SK-N-SH (cell line): ENCODE measurements at regions not wholly inside any gene's neighbourhood (a gene's known extent, or its start where the extent isn't known, plus 50 kb on each side); places are given as distances from the start of the nearest gene placed in this dataset.

Experiments
- CTCF ChIA-PET: fragments of 300-600, 350-600 bp; formaldehyde crosslinking; extraction: SDS; loops from one replicate; lab custom pipeline; 2021; lab: Yijun Ruan, JAX
- POLR2A ChIA-PET: fragments of 350-600 bp; sonication (Branson Sonifier 250); formaldehyde crosslinking; extraction: SDS; loops from one replicate; lab custom pipeline; 2020; ENCODE audit warnings: antibody characterized with exemption, inconsistent platforms; lab: Yijun Ruan, JAX
- DNase-seq: peaks from one replicate; pipeline ENCODE4 v3.0.0; 2012
- H2AFZ ChIP-seq: fragments of 200-600 bp; sonication (generic); 2 replicates; pipeline ENCODE4 v1.8.1; 2016; ENCODE audit warnings: antibody characterized with exemption, mild to moderate bottlenecking, low read depth
- H3F3A ChIP-seq: fragments of 200-600 bp; sonication (generic); replicated peaks from 2 replicates; pipeline ENCODE3; 2016; ENCODE audit warnings: antibody characterized with exemption, mild to moderate bottlenecking; ENCODE audit not compliant: insufficient read depth
- H3K27ac ChIP-seq, 2 experiments: fragments of 200-500 bp in 1 of 2; fragments of 200-600 bp in 1 of 2; sonication (Bioruptor generic) in 1 of 2; sonication (generic), shearing (Covaris generic) in 1 of 2; 2 replicates each; pipeline versions ENCODE4 v1.5.1 to v1.6.1; 2014 to 2016; ENCODE audit warnings: low read depth in 2 of 2, inconsistent platforms in 1 of 2, low read length in 1 of 2, mild to moderate bottlenecking in 1 of 2, mixed read lengths in 1 of 2
- H3K27me3 ChIP-seq: fragments of 200-600 bp; sonication (generic), shearing (Covaris generic); 2 replicates; pipeline ENCODE4 v1.6.1; 2016; ENCODE audit warnings: mixed run types; ENCODE audit not compliant: insufficient read depth
- H3K36me3 ChIP-seq, 2 experiments: fragments of 200-500 bp in 1 of 2; fragments of 200-600 bp in 1 of 2; sonication (Bioruptor generic) in 1 of 2; sonication (generic) in 1 of 2; replicated peaks in 1 of 2; 2 replicates each; pipeline versions ENCODE3 to v1.5.1; 2014 to 2016; ENCODE audit warnings: low read length in 1 of 2, mild to moderate bottlenecking in 1 of 2; ENCODE audit not compliant: insufficient read depth in 2 of 2, control insufficient read depth in 1 of 2
- H3K4me1 ChIP-seq, 2 experiments: fragments of 200-500 bp in 1 of 2; fragments of 200-600 bp in 1 of 2; sonication (Bioruptor generic) in 1 of 2; sonication (generic), shearing (Covaris generic) in 1 of 2; 2 replicates each; pipeline versions ENCODE4 v1.5.1 to v1.6.1; 2014 to 2016; ENCODE audit warnings: low read depth in 1 of 2, low read length in 1 of 2, mixed run types in 1 of 2; ENCODE audit not compliant: insufficient read depth in 2 of 2, control insufficient read depth in 1 of 2
- H3K4me2 ChIP-seq: fragments of 200-600 bp; sonication (generic), shearing (Covaris generic); 2 replicates; pipeline ENCODE4 v1.6.1; 2017; ENCODE audit warnings: mixed run types
- H3K4me3 ChIP-seq, 2 experiments: fragments of 200-500 bp in 1 of 2; fragments of 200-600 bp in 1 of 2; sonication (Bioruptor generic) in 1 of 2; sonication (generic), shearing (Covaris generic) in 1 of 2; 2 replicates each; pipeline versions ENCODE4 v1.5.1 to v1.8.1; 2014 to 2016; ENCODE audit warnings: low read depth in 2 of 2, inconsistent platforms in 1 of 2, low read length in 1 of 2, mild to moderate bottlenecking in 1 of 2, mixed read lengths in 1 of 2, moderate library complexity in 1 of 2
- H3K79me2 ChIP-seq: fragments of 200-600 bp; sonication (generic); 2 replicates; pipeline ENCODE4 v1.8.1; 2017; ENCODE audit warnings: mild to moderate bottlenecking; ENCODE audit not compliant: insufficient read depth
- H3K9ac ChIP-seq: fragments of 200-600 bp; sonication (generic); 2 replicates; pipeline ENCODE4 v1.6.1; 2017; ENCODE audit warnings: mixed run types
- H3K9me2 ChIP-seq: fragments of 200-600 bp; sonication (generic); 2 replicates; pipeline ENCODE4 v1.6.1; 2017; ENCODE audit warnings: mixed run types
- H3K9me3 ChIP-seq: fragments of 200-600 bp; sonication (generic); 2 replicates; pipeline ENCODE4 v1.6.1; 2017; ENCODE audit warnings: mixed run types, mild to moderate bottlenecking, moderate library complexity
- H4K20me1 ChIP-seq: fragments of 200-600 bp; sonication (generic); 2 replicates; pipeline ENCODE4 v1.6.1; 2017; ENCODE audit warnings: mild to moderate bottlenecking, mixed run types; ENCODE audit not compliant: insufficient read depth
- ELF1 ChIP-seq: IDR thresholded peaks from 2 replicates; pipeline ENCODE4 v1.4.0; 2012
- EZH2phosphoT487 ChIP-seq: fragments of 200-600 bp; sonication (generic); IDR thresholded peaks from 2 replicates; pipeline ENCODE4 v1.6.1; 2017; ENCODE audit warnings: low read depth, mixed run types, mild to moderate bottlenecking, antibody characterized with exemption, moderate library complexity, borderline replicate concordance
- FOXM1 ChIP-seq: IDR thresholded peaks from 2 replicates; pipeline ENCODE4 v1.4.0; 2012; ENCODE audit warnings: low read depth, mild to moderate bottlenecking
- JUND ChIP-seq: IDR thresholded peaks from 2 replicates; pipeline ENCODE4 v1.4.0; 2012
- MXI1 ChIP-seq: IDR thresholded peaks from 2 replicates; pipeline ENCODE4 v1.6.1; 2012; ENCODE audit warnings: mild to moderate bottlenecking, low read depth, low read length, improper control_type of control experiment
- NFIC ChIP-seq: IDR thresholded peaks from 2 replicates; pipeline ENCODE4 v1.4.0; 2012; ENCODE audit warnings: borderline replicate concordance
- RAD21 ChIP-seq: IDR thresholded peaks from 2 replicates; pipeline ENCODE4 v1.6.1; 2012; ENCODE audit warnings: mild to moderate bottlenecking, low read length
- REST ChIP-seq: IDR thresholded peaks from 2 replicates; pipeline ENCODE4 v1.6.1; 2012; ENCODE audit warnings: mild to moderate bottlenecking, low read depth, low read length, moderate library complexity
- RXRA ChIP-seq: IDR thresholded peaks from 2 replicates; pipeline ENCODE4 v1.4.0; 2012; ENCODE audit warnings: low read depth, mild to moderate bottlenecking, borderline replicate concordance
- SIN3A ChIP-seq: IDR thresholded peaks from 2 replicates; pipeline ENCODE4 v1.6.1; 2012; ENCODE audit warnings: low read depth, mild to moderate bottlenecking, low read length, moderate library complexity, borderline replicate concordance
- ZBTB33 ChIP-seq: IDR thresholded peaks from 2 replicates; pipeline ENCODE4 v1.4.0; 2012; ENCODE audit warnings: low read depth, borderline replicate concordance
- WGBS: methylation state at CpG from one replicate; pipeline ENCODE4 v1.1.6; 2017; ENCODE audit warnings: low lambda C conversion rate; 5-methylcytosine and 5-hydroxymethylcytosine counted together
- TF ChIP-seq, protein P1 (sequence below): IDR thresholded peaks from 2 replicates; pipeline ENCODE4 v1.4.0; 2012; ENCODE audit warnings: low read depth, borderline replicate concordance

- 10% methylated on average over 2 of the region's 2 CpGs for WGBS
- Histone ChIP-seq H3K4me3 (no peak overlapping the region), H4K20me1 (no peaks in the 10 kb centered on the region), H3K9ac (no peak overlapping the region), H3K9me2 (no peaks in the 10 kb centered on the region), H3K27ac (no peak overlapping the region), H3K4me2 (no peak overlapping the region), H3K79me2 (no peaks in the 10 kb centered on the region), H3F3A (no peaks in the 10 kb centered on the region), H2AFZ (no peak overlapping the region), H3K36me3 (no peaks in the 10 kb centered on the region), H3K4me1 (no peaks in the 10 kb centered on the region), H3K9me3 (no peaks in the 10 kb centered on the region), H3K27me3 (no peaks in the 10 kb centered on the region)
- TF ChIP-seq REST (no peak), MXI1 (no peak), FOXM1 (no peak), ELF1 (no peak), RAD21 (no peak), EZH2phosphoT487 (no peak), NFIC (no peak), JUND (no peak), RXRA (no peak)
- no peak for DNase-seq
- ChIA-PET POLR2A (no interaction called here), CTCF (no interaction called here)
These were observed 1039.3 kb upstream of the FOXG1 start for GRCh38 chr14:27727251-27727770.

DNA sequence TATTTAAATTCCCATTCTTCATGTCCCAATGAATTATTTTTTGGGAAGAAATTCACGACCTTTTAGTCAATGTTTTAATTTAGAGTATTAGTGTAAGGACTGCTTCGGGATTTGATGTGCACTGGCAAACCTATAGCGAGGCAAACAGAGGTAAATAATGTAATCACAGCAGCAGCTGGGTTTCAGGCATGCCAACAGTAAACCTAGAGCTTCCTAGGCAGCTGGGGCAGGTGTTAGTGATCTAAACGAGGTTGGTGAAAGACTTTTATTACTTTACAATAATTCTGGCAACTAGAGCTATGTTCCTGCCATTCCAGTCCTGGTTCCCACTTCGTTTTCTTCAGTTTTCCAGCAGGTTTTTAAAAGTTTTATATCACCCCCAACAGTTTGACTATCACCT lies 1036.4 kb upstream of the FOXG1 start:
- no peak overlapping the region for H3K4me2 ChIP-seq
- no peak overlapping the region for H3K27ac ChIP-seq
- 6% methylated on average over 5 of the region's 5 CpGs for WGBS
- H3K9me2 ChIP-seq, result no peaks in the 10 kb centered on the region
- CTCF ChIA-PET, result no interaction called here
- H3K4me1 ChIP-seq, result no peaks in the 10 kb centered on the region
- H3K79me2 ChIP-seq, result no peaks in the 10 kb centered on the region
- H3K9ac ChIP-seq, result no peak overlapping the region
- TF ChIP-seq, protein P1, sequence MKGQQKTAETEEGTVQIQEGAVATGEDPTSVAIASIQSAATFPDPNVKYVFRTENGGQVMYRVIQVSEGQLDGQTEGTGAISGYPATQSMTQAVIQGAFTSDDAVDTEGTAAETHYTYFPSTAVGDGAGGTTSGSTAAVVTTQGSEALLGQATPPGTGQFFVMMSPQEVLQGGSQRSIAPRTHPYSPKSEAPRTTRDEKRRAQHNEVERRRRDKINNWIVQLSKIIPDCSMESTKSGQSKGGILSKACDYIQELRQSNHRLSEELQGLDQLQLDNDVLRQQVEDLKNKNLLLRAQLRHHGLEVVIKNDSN, result no peak
- no peak for TF ChIP-seq ZBTB33
- TF ChIP-seq SIN3A, result no peak
- TF ChIP-seq, all 33 proteins: peak for 0
- no peak for DNase-seq
- H3F3A ChIP-seq, result peaks cover 5% of the 10 kb centered on the region
- H3K4me3 ChIP-seq, result no peak overlapping the region
- no peaks in the 10 kb centered on the region for H3K36me3 ChIP-seq
- H3K27me3 ChIP-seq, result no peaks in the 10 kb centered on the region
- no peak overlapping the region for H2AFZ ChIP-seq
- POLR2A ChIA-PET, result no interaction called here
- H4K20me1 ChIP-seq, result no peaks in the 10 kb centered on the region
- H3K9me3 ChIP-seq, result no peaks in the 10 kb centered on the region
